Trophoblast cell (in vitro differentiated cells and primary cell): ENCODE measurements at regions not wholly inside any gene's neighbourhood (a gene's known extent, or its start where the extent isn't known, plus 50 kb on each side); places are given as distances from the start of the nearest gene placed in this dataset.

Experiments used
- DNase-seq, 2 donors: peaks; one replicate each; pipeline ENCODE4 v3.0.0-alpha.2; 2016
- H2AFZ ChIP-seq: 2 replicates; pipeline ENCODE4 v1.6.1; 2013; ENCODE audit warnings: low read length, moderate library complexity, mild to moderate bottlenecking; ENCODE audit not compliant: insufficient read depth, poor library complexity
- H2AK5ac ChIP-seq: 2 replicates; pipeline ENCODE4 v1.6.1; 2013; ENCODE audit warnings: mild to moderate bottlenecking, low read length
- H2BK120ac ChIP-seq: 2 replicates; pipeline ENCODE4 v1.6.1; 2013; ENCODE audit warnings: low read length, mild to moderate bottlenecking, moderate library complexity; ENCODE audit not compliant: insufficient read depth, poor library complexity
- H2BK12ac ChIP-seq: 2 replicates; pipeline ENCODE4 v1.6.1; 2013; ENCODE audit warnings: mild to moderate bottlenecking, low read length, moderate library complexity
- H2BK5ac ChIP-seq: 2 replicates; pipeline ENCODE4 v1.6.1; 2013; ENCODE audit warnings: low read length, low read depth, moderate library complexity, mild to moderate bottlenecking; ENCODE audit not compliant: poor library complexity
- H3K14ac ChIP-seq: 2 replicates; pipeline ENCODE4 v1.6.1; 2013; ENCODE audit warnings: mild to moderate bottlenecking, low read length
- H3K18ac ChIP-seq: 2 replicates; pipeline ENCODE4 v1.6.1; 2013; ENCODE audit warnings: mild to moderate bottlenecking, low read length
- H3K23ac ChIP-seq: 2 replicates; pipeline ENCODE4 v1.6.1; 2013; ENCODE audit warnings: low read length
- H3K27ac ChIP-seq: 2 replicates; pipeline ENCODE4 v1.5.1; 2013; ENCODE audit warnings: low read depth, mild to moderate bottlenecking, inconsistent platforms, low read length, moderate library complexity
- H3K27me3 ChIP-seq: 2 replicates; pipeline ENCODE4 v1.6.1; 2013; ENCODE audit warnings: inconsistent platforms, mild to moderate bottlenecking, low read length, moderate library complexity; ENCODE audit not compliant: insufficient read depth
- H3K36me3 ChIP-seq, 2 experiments: 1 replicate in 1 of 2; 2 replicates in 1 of 2; pipeline ENCODE4 v1.6.1; 2013; ENCODE audit warnings: low read length in 2 of 2, mild to moderate bottlenecking in 2 of 2, moderate library complexity in 1 of 2; ENCODE audit not compliant: insufficient read depth in 2 of 2, control insufficient read depth in 1 of 2
- H3K4ac ChIP-seq: 2 replicates; pipeline ENCODE4 v1.6.1; 2013; ENCODE audit warnings: low read depth, mild to moderate bottlenecking, low read length, moderate library complexity
- H3K4me1 ChIP-seq, 2 experiments: 1 replicate in 1 of 2; 2 replicates in 1 of 2; pipeline ENCODE4 v1.6.1; 2013; ENCODE audit warnings: low read length in 2 of 2, mild to moderate bottlenecking in 2 of 2, moderate library complexity in 1 of 2; ENCODE audit not compliant: insufficient read depth in 2 of 2, control insufficient read depth in 1 of 2
- H3K4me2 ChIP-seq: 2 replicates; pipeline ENCODE4 v1.6.1; 2013; ENCODE audit warnings: inconsistent platforms, mild to moderate bottlenecking, low read length, moderate library complexity
- H3K4me3 ChIP-seq: 2 replicates; pipeline ENCODE4 v1.5.1; 2013; ENCODE audit warnings: mild to moderate bottlenecking, low read depth, low read length, inconsistent platforms
- H3K79me1 ChIP-seq: one replicate; pipeline ENCODE4 v1.6.1; 2013; ENCODE audit warnings: low read length
- H3K79me2 ChIP-seq: 2 replicates; pipeline ENCODE4 v1.6.1; 2013; ENCODE audit warnings: low read length, mild to moderate bottlenecking; ENCODE audit not compliant: control insufficient read depth, insufficient read depth, poor library complexity
- H3K9ac ChIP-seq: 2 replicates; pipeline ENCODE4 v1.6.1; 2013; ENCODE audit warnings: mild to moderate bottlenecking, low read length
- H3K9me3 ChIP-seq: 2 replicates; pipeline ENCODE4 v1.6.1; 2013; ENCODE audit warnings: low read depth, mild to moderate bottlenecking, control low read depth, inconsistent platforms, low read length; ENCODE audit not compliant: insufficient read depth
- H4K12ac ChIP-seq: 2 replicates; pipeline ENCODE4 v1.6.1; 2013; ENCODE audit warnings: low read depth, mild to moderate bottlenecking, low read length, moderate library complexity
- H4K8ac ChIP-seq: 2 replicates; pipeline ENCODE4 v1.6.1; 2013; ENCODE audit warnings: low read depth, mild to moderate bottlenecking, low read length, moderate library complexity
- H4K91ac ChIP-seq: one replicate; pipeline ENCODE4 v1.6.1; 2013; ENCODE audit warnings: low read depth, mild to moderate bottlenecking, low read length, moderate library complexity
- WGBS: extraction: QIAGEN DNeasy Blood & Tissue Kit; methylation state at CpG from one replicate; pipeline ENCODE4 v1.1.7; 2013; ENCODE audit warnings: missing lambda C conversion rate; ENCODE audit not compliant: insufficient read length, insufficient coverage; ENCODE audit errors: extremely low coverage; 5-methylcytosine and 5-hydroxymethylcytosine counted together

- Histone ChIP-seq H4K8ac (no peak overlapping the region), H2AFZ (no peak overlapping the region), H2BK12ac (no peak overlapping the region), H3K4me2 (no peak overlapping the region), H3K18ac (no peak overlapping the region), H2AK5ac (no peak overlapping the region), H3K9ac (no peak overlapping the region), H3K4me3 (no peak overlapping the region), H3K14ac (no peak overlapping the region), H3K79me2 (no peaks in the 10 kb centered on the region), H3K4ac (no peak overlapping the region), H3K23ac (no peak overlapping the region), H4K91ac (no peak overlapping the region), H3K27me3 (no peaks in the 10 kb centered on the region), H2BK5ac (no peak overlapping the region), H3K36me3 (no peaks in the 10 kb centered on the region), H3K27ac (no peak overlapping the region), H2BK120ac (no peak overlapping the region), H3K9me3 (no peaks in the 10 kb centered on the region), H4K12ac (no peak overlapping the region), H3K4me1 (no peaks in the 10 kb centered on the region), H3K79me1 (no peaks in the 10 kb centered on the region)
- WGBS, result no CpG with 5 or more reads among the region's 3 CpGs
- no peak for DNase-seq
Observed at GRCh38 chr13:75090872-75091615, 390.9 kb downstream of the TBC1D4 start.

GRCh38 chr13:75088915-75089314 is 393.1 kb downstream of the TBC1D4 start:
- no peak overlapping the region for H3K14ac ChIP-seq
- no peaks in the 10 kb centered on the region for H3K79me2 ChIP-seq
- no peak overlapping the region for H3K18ac ChIP-seq
- no peak overlapping the region for H2BK5ac ChIP-seq
- H4K91ac ChIP-seq, result no peak overlapping the region
- H3K4ac ChIP-seq, result no peak overlapping the region
- H3K27me3 ChIP-seq, result no peaks in the 10 kb centered on the region
- no peak overlapping the region for H3K4me3 ChIP-seq
- no peak overlapping the region for H3K4me2 ChIP-seq
- no peaks in the 10 kb centered on the region for H3K36me3 ChIP-seq
- WGBS, result no CpG with 5 or more reads among the region's 4 CpGs
- peak in 1 of 2 donors; percentile 64 for DNase-seq
- no peak overlapping the region for H2BK120ac ChIP-seq
- no peak overlapping the region for H3K9ac ChIP-seq
- H4K8ac ChIP-seq, result no peak overlapping the region
- H3K9me3 ChIP-seq, result no peaks in the 10 kb centered on the region
- H3K27ac ChIP-seq, result no peak overlapping the region
- H3K23ac ChIP-seq, result no peak overlapping the region
- H2BK12ac ChIP-seq, result no peak overlapping the region
- H3K79me1 ChIP-seq, result no peaks in the 10 kb centered on the region
- no peak overlapping the region for H2AFZ ChIP-seq
- H2AK5ac ChIP-seq, result no peak overlapping the region
- no peaks in the 10 kb centered on the region for H3K4me1 ChIP-seq
- H4K12ac ChIP-seq, result no peak overlapping the region

GRCh38 chr13:75079226-75079625 is 402.7 kb downstream of the TBC1D4 start:
- Histone ChIP-seq H2AK5ac (no peak overlapping the region), H4K91ac (no peak overlapping the region), H3K4me3 (no peak overlapping the region), H3K36me3 (no peaks in the 10 kb centered on the region), H3K9me3 (no peaks in the 10 kb centered on the region), H3K27me3 (no peaks in the 10 kb centered on the region), H3K27ac (no peak overlapping the region), H2BK5ac (no peak overlapping the region), H3K18ac (no peak overlapping the region), H2BK12ac (no peak overlapping the region), H4K12ac (no peak overlapping the region), H3K23ac (no peak overlapping the region), H4K8ac (no peak overlapping the region), H3K4ac (no peak overlapping the region), H3K4me1 (no peaks in the 10 kb centered on the region), H3K79me2 (no peaks in the 10 kb centered on the region), H2AFZ (no peak overlapping the region), H3K14ac (no peak overlapping the region), H2BK120ac (no peak overlapping the region), H3K9ac (no peak overlapping the region), H3K79me1 (no peaks in the 10 kb centered on the region), H3K4me2 (no peak overlapping the region)
- no peak for DNase-seq
- WGBS, result no CpG with 5 or more reads among the region's 2 CpGs

GRCh38 chr13:75076476-75076875 is 405.5 kb downstream of the TBC1D4 start:
- Histone ChIP-seq H3K4me2 (no peak overlapping the region), H3K27ac (no peak overlapping the region), H3K4me3 (no peak overlapping the region), H3K79me1 (no peaks in the 10 kb centered on the region), H3K27me3 (no peaks in the 10 kb centered on the region), H3K4ac (no peak overlapping the region), H4K8ac (no peak overlapping the region), H3K9me3 (no peaks in the 10 kb centered on the region), H3K79me2 (no peaks in the 10 kb centered on the region), H3K4me1 (no peaks in the 10 kb centered on the region), H4K12ac (no peak overlapping the region), H3K9ac (no peak overlapping the region), H3K36me3 (no peaks in the 10 kb centered on the region), H2AK5ac (no peak overlapping the region), H2BK5ac (no peak overlapping the region), H3K14ac (no peak overlapping the region), H2AFZ (no peak overlapping the region), H2BK120ac (no peak overlapping the region), H3K18ac (no peak overlapping the region), H4K91ac (no peak overlapping the region), H2BK12ac (no peak overlapping the region), H3K23ac (no peak overlapping the region)
- no peak for DNase-seq
